AML-193 (cell line): ENCODE measurements at regions not wholly inside any gene's neighbourhood (a gene's known extent, or its start where the extent isn't known, plus 50 kb on each side); places are given as distances from the start of the nearest gene placed in this dataset.

ENCODE experiments used
- DNase-seq, 2 experiments: peaks; one replicate each; lab custom pipeline; 2025; lab: John Stamatoyannopoulos, UW

DNA sequence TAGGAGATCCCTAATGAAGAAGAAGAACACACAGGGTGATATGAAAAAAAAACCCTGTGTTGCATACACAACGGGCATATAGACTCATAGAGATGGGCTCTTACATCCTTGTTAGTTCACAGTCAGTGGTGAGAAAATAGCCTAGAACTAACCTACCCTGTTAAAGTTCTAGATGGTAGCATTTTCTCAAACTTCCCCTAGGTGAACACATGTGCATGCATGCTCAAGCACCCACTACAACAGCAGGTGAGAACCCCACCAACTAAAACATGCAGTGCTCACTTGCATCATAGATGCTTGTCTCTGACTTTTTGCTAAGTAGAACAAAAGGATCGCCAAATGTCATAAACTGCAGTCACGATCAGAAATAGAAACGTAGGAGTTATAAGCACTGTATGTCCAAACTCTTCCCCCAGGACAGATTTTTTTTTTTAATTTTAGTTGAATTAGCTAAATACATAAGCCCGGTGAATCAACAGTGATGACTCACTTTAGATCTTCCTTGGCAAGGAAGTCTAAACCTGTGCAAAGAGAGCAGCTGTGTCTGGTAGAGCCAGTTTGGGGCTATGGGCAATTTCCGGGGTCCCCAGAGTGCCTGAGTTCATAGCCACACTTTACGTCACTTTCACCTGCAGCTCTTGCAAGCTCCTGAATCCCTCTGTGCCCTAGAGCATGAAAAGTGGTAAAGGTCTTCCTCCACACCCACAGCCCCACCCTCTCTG is 96.2 kb upstream of the SEMA6D start:
- no peak for DNase-seq

DNA sequence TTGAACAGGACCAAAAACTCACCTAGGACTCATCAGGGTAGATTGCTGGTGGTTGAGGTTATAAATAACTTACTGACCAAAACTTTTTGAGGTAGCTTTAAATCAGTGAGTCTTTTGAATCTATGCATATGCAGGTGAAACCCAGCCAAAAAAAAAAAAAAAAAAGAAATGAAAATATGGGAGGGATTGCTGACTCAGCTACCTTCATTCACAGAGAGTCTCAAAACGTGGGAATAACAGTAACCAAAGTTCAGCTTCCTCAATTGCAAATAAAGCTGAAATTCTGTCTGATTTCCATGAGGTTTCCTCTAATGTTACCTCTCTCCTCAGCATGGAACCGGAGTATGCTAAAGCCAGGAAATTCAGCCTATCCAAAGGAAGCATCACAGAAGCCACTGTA is 95.2 kb upstream of the SEMA6D start:
- no peak for DNase-seq

DNA sequence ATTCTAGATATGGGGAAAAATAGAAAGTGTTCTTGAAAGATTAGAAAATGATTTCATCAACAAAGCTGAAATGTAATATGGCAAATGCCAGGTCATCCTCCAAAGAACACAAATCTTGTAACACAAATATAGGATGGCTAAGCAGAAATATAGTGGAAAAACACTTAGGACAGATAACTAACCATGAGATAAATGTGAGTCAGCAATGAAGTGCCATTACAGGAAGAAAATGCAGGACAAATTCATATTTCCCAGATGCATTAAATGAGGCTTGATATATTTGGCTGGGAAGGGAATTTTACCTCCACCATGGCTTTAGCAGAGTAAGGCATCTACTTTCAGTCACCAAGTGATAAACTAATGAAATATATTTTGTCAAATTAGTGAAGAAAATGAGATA is 92.8 kb upstream of the SEMA6D start:
- DNase-seq: no peak

DNA sequence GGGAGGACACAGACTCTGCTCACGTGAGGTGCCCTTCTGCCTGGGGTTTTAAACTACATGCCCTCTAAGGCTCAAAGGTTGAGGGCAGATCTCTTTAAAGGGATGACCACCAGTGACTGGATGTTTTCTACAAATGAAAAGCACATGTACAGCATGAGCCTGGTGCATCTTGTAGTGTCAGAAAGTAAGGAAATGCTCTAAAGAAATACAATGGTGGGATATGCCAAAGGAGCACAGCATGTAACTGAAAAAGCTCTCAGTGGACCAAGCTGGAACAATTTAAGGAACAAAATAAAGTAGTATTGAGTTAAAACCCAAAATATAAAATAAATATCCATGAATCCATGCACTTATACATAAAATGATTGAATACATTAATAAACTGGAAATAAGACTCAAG is 78.3 kb upstream of the SEMA6D start:
- no peak for DNase-seq

DNA sequence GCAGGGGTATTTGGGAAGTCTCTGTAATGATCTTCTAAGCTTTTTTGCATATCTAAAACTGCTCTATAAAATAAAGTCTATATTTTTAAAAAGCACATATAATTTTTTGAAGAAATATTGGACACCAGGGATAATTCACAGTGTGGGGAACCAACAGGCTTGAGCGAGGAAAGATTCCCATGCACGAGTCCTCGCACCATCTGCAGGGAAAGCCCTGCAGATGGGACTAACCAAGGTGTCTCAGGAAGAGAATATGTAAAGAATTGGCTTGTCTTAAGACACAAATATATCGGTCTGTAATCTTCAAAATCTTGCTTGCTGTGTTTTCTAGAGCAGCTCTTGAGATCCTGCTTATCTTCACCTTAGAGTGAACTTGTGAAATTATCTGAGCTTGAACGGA is 77.2 kb upstream of the SEMA6D start:
- no peak for DNase-seq

DNA sequence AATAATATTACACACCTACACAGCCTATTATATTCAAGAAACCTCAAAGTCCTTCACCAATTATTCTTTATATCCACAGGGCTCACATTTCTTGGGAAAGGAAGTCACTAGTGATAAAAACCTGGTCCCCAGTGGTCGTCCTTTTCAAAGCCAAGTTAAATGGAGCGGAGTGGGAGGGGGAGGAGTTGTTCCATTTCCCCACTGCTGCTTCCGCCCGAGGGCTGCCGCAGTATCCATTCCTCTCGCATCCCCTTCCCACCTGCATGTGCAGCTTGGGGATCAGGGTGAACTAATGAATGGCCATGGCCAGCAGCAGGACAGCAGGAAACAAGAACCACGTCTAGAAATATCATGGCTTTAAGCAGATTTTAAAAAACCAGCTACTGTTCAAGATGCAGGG is 76.4 kb upstream of the SEMA6D start:
- DNase-seq: no peak

DNA sequence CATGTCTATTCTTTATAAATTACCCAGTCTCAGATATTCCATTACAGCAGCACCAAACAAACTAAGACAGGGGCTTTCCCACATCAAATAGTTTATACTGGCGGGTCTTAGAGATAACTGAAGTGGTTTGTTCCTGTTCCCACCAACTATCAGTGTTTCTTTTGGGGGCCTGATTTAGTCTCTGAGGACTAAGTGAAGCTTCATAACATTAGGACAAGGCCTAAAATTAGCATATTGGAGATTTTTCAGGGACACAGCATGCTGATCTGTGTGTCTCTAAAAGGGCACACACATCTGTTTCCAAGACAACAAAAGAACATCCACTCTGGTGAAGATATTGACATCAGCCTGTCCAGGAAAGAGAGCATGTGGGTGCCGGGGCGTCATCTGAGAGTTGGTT is 72.6 kb upstream of the SEMA6D start:
- DNase-seq: no peak

DNA sequence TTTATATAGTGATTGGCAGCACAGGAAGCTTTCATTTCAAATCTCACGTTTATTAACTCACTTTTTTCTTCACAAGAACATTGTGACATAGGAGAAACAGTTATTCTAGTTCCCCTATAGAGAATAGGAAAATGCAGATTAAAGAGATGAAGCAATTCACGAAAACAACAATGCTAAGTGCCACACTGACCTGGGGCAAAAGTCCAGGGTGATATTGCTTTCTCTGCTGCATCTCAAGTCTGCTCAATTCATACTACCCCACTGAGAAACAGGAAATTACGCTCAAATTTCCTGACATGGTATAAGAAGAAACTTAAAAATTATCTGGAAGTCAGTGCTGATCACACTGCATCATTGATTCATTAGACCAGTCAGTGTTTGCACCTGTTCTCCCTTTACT is 66.7 kb upstream of the SEMA6D start:
- no peak for DNase-seq

DNA sequence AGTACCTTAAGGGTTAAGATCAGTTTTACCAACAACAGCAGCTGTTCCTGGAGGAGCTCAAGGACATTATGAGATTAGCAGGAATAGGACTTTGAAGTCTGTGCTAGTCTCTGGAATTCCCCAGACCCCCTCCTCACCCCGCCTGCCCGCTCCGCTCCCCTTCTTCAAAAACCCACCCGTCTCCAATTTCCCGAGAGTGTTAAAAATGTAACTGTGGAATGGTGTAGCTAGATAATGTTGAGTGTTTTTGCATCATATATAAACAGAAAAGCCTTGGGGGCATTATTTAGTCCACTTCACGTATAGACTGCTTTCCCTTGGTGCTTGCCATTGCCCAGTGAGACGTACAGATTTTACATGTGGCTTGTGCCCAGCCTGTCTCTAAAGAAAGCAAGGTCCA is 65.0 kb upstream of the SEMA6D start:
- DNase-seq: no peak

DNA sequence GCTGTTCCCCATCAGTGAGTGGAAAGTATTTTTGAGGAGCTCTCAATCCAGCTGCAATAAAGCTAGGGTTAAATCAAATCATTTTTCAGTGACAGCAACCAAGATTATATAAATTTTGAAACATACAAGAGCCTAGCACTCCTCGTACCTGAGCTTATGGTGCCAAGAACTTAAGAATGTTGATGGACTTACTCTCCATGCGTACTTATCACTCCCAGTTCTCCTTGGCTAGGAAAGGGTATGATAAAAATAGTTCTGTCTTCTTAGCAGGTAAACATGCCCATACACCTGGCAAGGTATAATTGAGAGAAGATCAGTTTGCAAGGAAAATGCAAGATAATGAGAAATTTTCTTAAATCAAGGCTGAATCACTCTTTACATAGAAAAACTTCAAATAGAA is 64.5 kb upstream of the SEMA6D start:
- DNase-seq: no peak

DNA sequence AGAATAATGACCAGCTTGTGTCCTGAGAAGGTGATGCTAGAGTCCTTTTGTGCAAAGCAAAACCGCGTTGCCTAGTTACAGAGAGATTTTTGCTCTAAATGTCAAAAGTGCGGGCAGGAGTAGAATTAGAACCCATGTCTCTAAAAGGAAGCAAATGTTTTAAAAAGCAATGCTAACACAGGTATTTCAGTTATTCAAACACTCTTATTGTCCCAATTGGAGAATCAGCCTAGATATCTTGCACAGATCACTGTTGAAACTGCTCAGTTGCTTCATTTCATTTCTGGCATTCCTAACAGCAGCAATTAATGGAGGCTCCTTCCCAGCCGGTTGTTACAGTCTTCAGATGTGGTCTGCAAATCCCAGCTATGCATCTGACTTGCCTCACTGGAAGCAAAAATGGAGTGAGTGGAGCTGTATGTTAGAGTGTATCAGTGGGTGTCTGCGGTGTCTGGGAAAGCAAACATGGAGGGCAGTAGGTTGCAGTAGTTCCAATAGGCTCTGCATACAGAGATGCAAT is 55.6 kb upstream of the SEMA6D start:
- DNase-seq: no peak

DNA sequence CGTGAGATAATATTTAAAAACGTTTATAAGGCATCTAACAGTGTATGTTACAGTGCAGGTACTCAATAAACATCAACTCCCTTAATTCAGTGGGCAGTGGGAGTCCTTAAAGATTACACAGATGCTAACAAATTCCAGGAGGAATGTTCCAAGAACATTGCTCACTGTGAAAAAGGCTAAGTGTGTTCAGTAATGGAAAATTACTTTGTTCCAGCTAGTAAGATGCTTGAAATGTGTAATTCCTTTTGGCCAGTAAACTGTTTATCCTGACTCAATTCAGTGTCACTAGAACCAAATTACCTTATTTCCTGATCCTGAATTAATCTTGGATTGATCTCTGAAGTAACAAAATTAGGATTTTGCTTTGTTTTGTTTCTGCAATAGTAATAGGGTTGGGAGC is 54.2 kb upstream of the SEMA6D start:
- DNase-seq: no peak
